Loucy (cell line): ENCODE measurements at regions not wholly inside any gene's neighbourhood (a gene's known extent, or its start where the extent isn't known, plus 50 kb on each side); places are given as distances from the start of the nearest gene placed in this dataset.

Experiments
- H2AFZ ChIP-seq: fragments of 200-600 bp; sonication (generic); 2 replicates; pipeline ENCODE4 v1.6.0; 2016; ENCODE audit warnings: antibody characterized with exemption, mild to moderate bottlenecking, low read length, moderate library complexity
- H3F3A ChIP-seq: fragments of 200-600 bp; 2 replicates; pipeline ENCODE4 v1.6.0; 2016; ENCODE audit warnings: antibody characterized with exemption, low read depth, mild to moderate bottlenecking
- H3K27me3 ChIP-seq: fragments of 200-600 bp; sonication (generic); 2 replicates; pipeline ENCODE4 v1.6.1; 2014; ENCODE audit warnings: low read length, mild to moderate bottlenecking; ENCODE audit not compliant: insufficient read depth, poor library complexity, severe bottlenecking
- H3K36me3 ChIP-seq: fragments of 200-600 bp; sonication (generic); 2 replicates; pipeline ENCODE4 v1.6.1; 2016; ENCODE audit warnings: low read length; ENCODE audit not compliant: insufficient read depth
- H3K4me1 ChIP-seq: fragments of 200-600 bp; sonication (generic); 2 replicates; pipeline ENCODE4 v1.5.1; 2014; ENCODE audit warnings: low read length, mild to moderate bottlenecking; ENCODE audit not compliant: insufficient read depth, poor library complexity, severe bottlenecking
- H3K4me2 ChIP-seq: fragments of 200-600 bp; sonication (generic); 2 replicates; pipeline ENCODE4 v1.6.0; 2014; ENCODE audit warnings: antibody characterized with exemption, low read length, low read depth, mild to moderate bottlenecking; ENCODE audit not compliant: poor library complexity, severe bottlenecking
- H3K4me3 ChIP-seq: fragments of 200-600 bp; sonication (generic); 2 replicates; pipeline ENCODE4 v1.5.1; 2014; ENCODE audit warnings: low read length, mild to moderate bottlenecking, mixed read lengths; ENCODE audit not compliant: poor library complexity, severe bottlenecking
- H3K79me2 ChIP-seq: fragments of 200-600 bp; sonication (generic); 2 replicates; pipeline ENCODE4 v1.6.1; 2014; ENCODE audit warnings: low read length; ENCODE audit not compliant: insufficient read depth
- H3K9ac ChIP-seq: fragments of 200-600 bp; sonication (generic); 2 replicates; pipeline ENCODE4 v1.6.0; 2014; ENCODE audit warnings: mild to moderate bottlenecking, low read depth, low read length, moderate library complexity; ENCODE audit not compliant: poor library complexity, severe bottlenecking
- H3K9me2 ChIP-seq: fragments of 200-600 bp; sonication (generic); replicated peaks from 2 replicates; pipeline ENCODE4 v1.6.1; 2016; ENCODE audit warnings: low read depth, low read length, mixed read lengths
- H3K9me3 ChIP-seq: fragments of 200-600 bp; sonication (generic); 2 replicates; pipeline ENCODE4 v1.6.1; 2014; ENCODE audit warnings: mild to moderate bottlenecking, antibody characterized with exemption, low read length, low read depth; ENCODE audit not compliant: insufficient read depth
- H4K20me1 ChIP-seq: fragments of 200-600 bp; sonication (generic); 2 replicates; pipeline ENCODE4 v1.6.0; 2014; ENCODE audit warnings: antibody characterized with exemption, low read length, mild to moderate bottlenecking; ENCODE audit not compliant: insufficient read depth, poor library complexity, severe bottlenecking
- CTCF ChIP-seq: fragments of 200-600 bp; sonication (generic); conservative IDR thresholded peaks from 2 replicates; pipeline ENCODE4 v1.5.1; 2014; ENCODE audit warnings: mild to moderate bottlenecking, antibody characterized with exemption, low read length
- EZH2phosphoT487 ChIP-seq: fragments of 200-600 bp; IDR thresholded peaks from 2 replicates; pipeline ENCODE4 v1.6.1; 2018; ENCODE audit warnings: antibody characterized with exemption, mild to moderate bottlenecking, moderate library complexity, borderline replicate concordance

GRCh38 chr10:61148451-61148850 lies 204.5 kb upstream of the RHOBTB1 start:
- Histone ChIP-seq H3K36me3 (no peaks in the 10 kb centered on the region), H3K9ac (no peak overlapping the region), H3K4me1 (no peaks in the 10 kb centered on the region), H3K9me2 (no peaks in the 10 kb centered on the region), H3K27me3 (no peaks in the 10 kb centered on the region), H3K4me3 (no peak overlapping the region), H3K9me3 (no peaks in the 10 kb centered on the region), H2AFZ (no peak overlapping the region; the same call in 1 of the 2 replicates), H3F3A (no peaks in the 10 kb centered on the region), H3K79me2 (no peaks in the 10 kb centered on the region), H3K4me2 (no peak overlapping the region), H4K20me1 (no peaks in the 10 kb centered on the region)
- TF ChIP-seq CTCF: no peak
- no peak for TF ChIP-seq EZH2phosphoT487

- Histone ChIP-seq H3K9ac (no peak overlapping the region), H3K27me3 (no peaks in the 10 kb centered on the region), H4K20me1 (no peaks in the 10 kb centered on the region), H2AFZ (no peak overlapping the region), H3K9me3 (0 out of 2 replicates have a peak, but pooled peaks cover 3% of the 10 kb centered on the region), H3K4me3 (no peak overlapping the region), H3K36me3 (no peaks in the 10 kb centered on the region), H3F3A (no peaks in the 10 kb centered on the region), H3K9me2 (no peaks in the 10 kb centered on the region), H3K79me2 (no peaks in the 10 kb centered on the region), H3K4me1 (no peaks in the 10 kb centered on the region), H3K4me2 (no peak overlapping the region)
- TF ChIP-seq EZH2phosphoT487 (no peak), CTCF (peak; percentile 47)
These were observed 199.0 kb upstream of the RHOBTB1 start for GRCh38 chr10:61142987-61143386.

GRCh38 chr10:61140765-61141392 lies 196.9 kb upstream of the RHOBTB1 start:
- Histone ChIP-seq H3K9me2 (no peaks in the 10 kb centered on the region), H3F3A (no peaks in the 10 kb centered on the region), H3K9ac (no peak overlapping the region), H2AFZ (no peak overlapping the region), H3K4me3 (no peak overlapping the region), H3K4me2 (no peak overlapping the region), H3K36me3 (no peaks in the 10 kb centered on the region), H3K79me2 (no peaks in the 10 kb centered on the region), H4K20me1 (no peaks in the 10 kb centered on the region), H3K4me1 (peaks cover 14% of the 10 kb centered on the region), H3K9me3 (0 out of 2 replicates have a peak, but pooled peaks cover 3% of the 10 kb centered on the region), H3K27me3 (no peaks in the 10 kb centered on the region)
- no peak for TF ChIP-seq EZH2phosphoT487
- peak; percentile 85 for TF ChIP-seq CTCF
